Neural progenitor cell (in vitro differentiated cells): ENCODE measurements at regions not wholly inside any gene's neighbourhood (a gene's known extent, or its start where the extent isn't known, plus 50 kb on each side); places are given as distances from the start of the nearest gene placed in this dataset.

ENCODE experiments used
- CTCF ChIP-seq: fragments of 200-600 bp; sonication (generic); IDR thresholded peaks from 2 replicates; pipeline ENCODE4 v1.5.1; 2017; ENCODE audit warnings: antibody characterized with exemption, mild to moderate bottlenecking
- EZH2 ChIP-seq: fragments of 200-600 bp; sonication (generic); IDR thresholded peaks from 2 replicates; pipeline ENCODE4 v1.6.1; 2017; ENCODE audit warnings: antibody characterized with exemption, mild to moderate bottlenecking, moderate library complexity

GRCh38 chr3:87654184-87654583, 377.8 kb upstream of the POU1F1 start:
- TF ChIP-seq CTCF (no peak), EZH2 (no peak)
